Epithelial cell of esophagus (primary cell): ENCODE measurements at regions not wholly inside any gene's neighbourhood (a gene's known extent, or its start where the extent isn't known, plus 50 kb on each side); places are given as distances from the start of the nearest gene placed in this dataset.
"Not testable (repeated sequence)": the region's sequence is repeated elsewhere in the genome, so short reads cannot be mapped to it uniquely, and the experiment has no call there.

Experiments used
- DNase-seq: peaks from one replicate; pipeline ENCODE4 v3.0.0; 2010; ENCODE audit warnings: low read depth
- H3K4me3 ChIP-seq: 2 replicates; pipeline ENCODE4 v1.5.1; 2011; ENCODE audit warnings: mild to moderate bottlenecking, low read length, control low read depth
- CTCF ChIP-seq: IDR thresholded peaks from 2 replicates; pipeline ENCODE4 v1.5.1; 2011; ENCODE audit warnings: low read depth, mild to moderate bottlenecking, low read length, control low read depth, inconsistent platforms; ENCODE audit not compliant: insufficient read depth; ENCODE audit errors: missing control alignments

DNA sequence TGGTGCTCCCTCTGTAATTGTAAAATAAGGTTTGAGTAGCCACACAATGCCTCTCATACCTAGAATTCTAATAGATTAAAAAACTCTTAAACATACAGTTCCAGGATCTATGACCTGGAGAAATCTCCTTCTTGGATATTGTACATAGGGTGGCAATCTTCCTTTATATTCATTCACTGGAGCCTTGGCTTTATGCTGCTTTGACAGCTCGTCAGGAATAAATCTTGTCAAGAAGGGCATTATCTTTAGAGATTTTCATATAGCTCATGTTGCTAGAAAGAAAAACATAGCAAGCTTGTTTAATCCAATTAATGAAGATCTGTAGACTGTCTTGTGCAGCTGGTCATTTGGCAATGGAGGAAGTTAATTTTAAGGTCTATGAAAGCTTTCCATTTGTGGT is 131.1 kb downstream of the PYDC2 start:
- H3K4me3 ChIP-seq = no peak overlapping the region
- TF ChIP-seq CTCF = no peak
- no peak for DNase-seq

DNA sequence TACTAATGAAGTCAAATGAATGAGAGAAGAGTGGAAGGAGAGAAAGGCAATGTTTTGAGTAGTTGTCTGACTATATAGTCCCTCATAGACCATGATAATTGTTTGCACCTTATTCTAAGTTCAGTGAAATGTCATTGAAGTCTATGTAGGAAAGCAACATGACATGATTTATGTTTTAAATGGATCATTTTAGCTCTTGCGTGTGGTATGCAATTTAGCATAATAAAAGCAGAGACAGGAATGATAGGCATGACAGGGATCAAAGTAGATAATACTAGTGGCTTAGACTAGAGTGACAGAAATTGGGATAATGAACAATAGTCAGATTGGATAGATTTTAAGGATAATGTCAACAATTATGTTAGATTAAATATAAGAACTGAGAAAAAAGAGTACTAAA is 132.5 kb downstream of the PYDC2 start:
- DNase-seq = no peak

GRCh38 chr3:191615511-191615910 is 154.5 kb downstream of the PYDC2 start:
- DNase-seq, H3K4me3 ChIP-seq: not testable (repeated sequence)

More for the DNA sequence above, 132.5 kb downstream of the PYDC2 start:
- H3K4me3 ChIP-seq = no peak overlapping the region
- no peak for TF ChIP-seq CTCF

- no peak for TF ChIP-seq CTCF
- no peak for DNase-seq
- H3K4me3 ChIP-seq = no peak overlapping the region
Observed at GRCh38 chr3:191624299-191624698, 163.3 kb downstream of the PYDC2 start.

DNA sequence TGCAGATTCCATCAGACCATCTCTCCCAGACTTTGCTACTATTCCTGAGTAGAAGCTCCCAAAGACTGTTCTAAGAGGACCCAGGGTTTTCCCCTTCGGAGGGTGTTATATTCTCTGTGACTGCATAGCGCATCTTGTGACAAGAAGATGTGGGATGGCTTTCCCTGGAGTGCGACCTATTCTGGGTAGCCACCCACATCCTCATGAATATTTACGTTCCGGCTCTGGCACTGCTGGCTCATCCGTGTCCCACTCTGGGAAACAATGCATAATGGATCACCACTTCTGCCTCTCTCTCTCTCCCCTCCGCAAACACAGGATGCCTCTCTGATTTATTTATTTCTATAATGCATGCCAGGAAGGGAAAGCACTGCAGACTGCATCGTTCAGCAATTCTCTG is 166.1 kb downstream of the PYDC2 start:
- TF ChIP-seq CTCF = no peak
- no peak for DNase-seq
- H3K4me3 ChIP-seq = no peak overlapping the region

DNA sequence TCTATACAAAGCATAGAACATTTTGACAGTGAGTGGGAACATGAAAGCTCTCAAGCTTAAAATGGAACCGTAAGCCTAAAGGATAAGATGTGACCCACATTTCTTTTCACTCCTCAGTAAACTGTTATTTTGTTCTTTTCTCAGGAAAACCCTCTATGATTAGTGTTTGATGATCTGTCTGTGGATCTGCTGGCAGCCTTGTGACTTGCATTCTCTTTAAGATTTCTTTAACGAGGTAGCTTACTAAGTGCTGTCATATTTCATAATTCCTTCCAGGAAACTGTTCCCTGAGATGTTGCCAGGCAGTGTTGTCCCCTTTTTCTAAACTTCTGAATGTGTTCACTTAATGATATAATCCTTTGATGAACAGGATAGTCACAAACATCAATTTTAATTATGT is 167.6 kb downstream of the PYDC2 start:
- TF ChIP-seq CTCF = no peak
- no peak overlapping the region for H3K4me3 ChIP-seq
- no peak for DNase-seq

DNA sequence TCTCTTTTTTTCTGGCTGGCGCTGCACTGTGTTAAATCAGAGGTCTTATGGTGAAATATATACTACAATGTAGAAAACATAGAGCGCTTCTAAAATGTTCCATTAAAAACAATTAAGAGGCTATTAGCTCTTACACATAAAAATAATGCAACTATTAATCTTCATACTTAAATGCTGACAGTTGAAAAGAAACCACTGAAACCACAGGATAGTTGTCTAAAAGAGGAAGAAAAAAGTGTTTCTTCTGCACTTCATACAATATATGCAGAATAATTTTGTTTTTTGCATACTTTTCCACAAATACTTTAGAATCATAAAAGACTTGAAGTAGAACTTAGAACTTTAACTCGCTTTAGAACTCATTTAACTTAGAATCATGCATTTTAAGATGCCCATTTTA is 170.5 kb downstream of the PYDC2 start:
- no peak for TF ChIP-seq CTCF
- no peak overlapping the region for H3K4me3 ChIP-seq
- no peak for DNase-seq

DNA sequence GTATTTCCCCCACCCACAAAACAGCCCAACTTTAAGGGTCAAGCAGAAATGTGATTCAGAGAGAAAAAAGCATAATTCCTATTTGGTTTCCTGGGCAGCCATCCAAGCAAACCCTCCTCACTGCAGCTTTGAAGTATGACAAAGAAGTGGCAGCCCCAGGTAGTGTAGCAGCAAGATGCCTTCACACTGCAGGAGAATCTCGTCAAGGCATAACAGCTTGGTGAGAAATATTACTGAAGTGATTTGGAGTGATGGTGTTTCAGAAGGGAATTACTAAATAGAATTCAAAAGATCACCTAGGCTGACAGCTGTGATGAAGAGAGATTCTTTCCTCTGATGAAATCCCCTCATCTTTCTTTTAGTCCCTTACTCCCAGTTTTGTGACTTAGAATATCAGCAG is 173.9 kb downstream of the PYDC2 start:
- no peak overlapping the region for H3K4me3 ChIP-seq
- TF ChIP-seq CTCF = no peak
- no peak for DNase-seq
